Activated CD4-positive, alpha-beta T cell treated with anti-CD3 and anti-CD28 coated beads, Interleukin-2, amount 50 U/mL, for 1 hour (primary cell): ENCODE measurements at regions not wholly inside any gene's neighbourhood (a gene's known extent, or its start where the extent isn't known, plus 50 kb on each side); places are given as distances from the start of the nearest gene placed in this dataset.
"Not testable (repeated sequence)": the region's sequence is repeated elsewhere in the genome, so short reads cannot be mapped to it uniquely, and the experiment has no call there.

Experiments used
- DNase-seq: peaks from one replicate; pipeline ENCODE4 v3.0.0-alpha.2; 2020

- DNase-seq = not testable (repeated sequence)
Measured at GRCh38 chr15:84550503-84550902, 50.3 kb upstream of the ZSCAN2 start.
